Heart left ventricle (tissue), 16 donors: ENCODE measurements at regions not wholly inside any gene's neighbourhood (a gene's known extent, or its start where the extent isn't known, plus 50 kb on each side); places are given as distances from the start of the nearest gene placed in this dataset.

ENCODE experiments used
- ATAC-seq, 4 donors: fragments of 200-7000 bp; cut with Tn5 transposase; one replicate each; pipeline ENCODE4 v1.9.1; 2020 to 2022; ENCODE audit warnings: moderate library complexity in 4 of 4, mild to moderate bottlenecking in 3 of 4, moderate number of reproducible peaks in 1 of 4
- DNase-seq, 5 donors: peaks; one replicate each; pipeline ENCODE4 v3.0.0-alpha.2; 2020
- H3K27ac ChIP-seq, 12 donors: fragments of 200-600 bp; sonication (generic) in 4 of 12; one replicate each; pipeline versions ENCODE4 v1.5.0 to v1.8.0; 2016 to 2022; ENCODE audit warnings: mild to moderate bottlenecking in 2 of 12
- H3K27me3 ChIP-seq, 9 donors: fragments of 200-600 bp; sonication (generic) in 2 of 9; one replicate each; pipeline versions ENCODE4 v1.5.1 to v1.8.0; 2016 to 2022; ENCODE audit warnings: mild to moderate bottlenecking in 3 of 9
- H3K36me3 ChIP-seq, 9 donors: fragments of 200-600 bp; sonication (generic) in 2 of 9; one replicate each; pipeline versions ENCODE4 v1.5.0 to v1.8.0; 2018 to 2022; ENCODE audit warnings: mild to moderate bottlenecking in 2 of 9
- H3K4me1 ChIP-seq, 12 donors: fragments of 200-600 bp; sonication (generic) in 4 of 12; one replicate each; pipeline versions ENCODE4 v1.5.0 to v1.8.0; 2016 to 2022; ENCODE audit warnings: mild to moderate bottlenecking in 3 of 12
- H3K4me3 ChIP-seq, 12 donors: fragments of 200-600 bp; sonication (generic) in 4 of 12; one replicate each; pipeline versions ENCODE4 v1.5.0 to v1.8.0; 2017 to 2022; ENCODE audit warnings: mild to moderate bottlenecking in 9 of 12, moderate library complexity in 4 of 12
- H3K9me3 ChIP-seq, 12 donors: fragments of 200-600 bp; sonication (generic) in 4 of 12; one replicate each; pipeline versions ENCODE4 v1.5.0 to v1.8.0; 2016 to 2022; ENCODE audit warnings: mild to moderate bottlenecking in 1 of 12
- CTCF ChIP-seq, 12 donors: fragments of 200-600 bp; sonication (generic) in 4 of 12; IDR thresholded peaks; one replicate each; pipeline versions ENCODE4 v1.5.0 to v1.8.0; 2018 to 2022; ENCODE audit warnings: antibody characterized with exemption in 12 of 12, mild to moderate bottlenecking in 5 of 12
- POLR2A ChIP-seq, 2 donors: fragments of 450-650 bp; IDR thresholded peaks; one replicate each; pipeline ENCODE4 v1.6.1; 2017; ENCODE audit warnings: antibody characterized with exemption in 2 of 2, mild to moderate bottlenecking in 2 of 2, moderate library complexity in 2 of 2
- WGBS, 4 donors: extraction: QIAGEN DNeasy Blood & Tissue Kit in 2 of 4; methylation state at CpG; one replicate each; pipeline versions ENCODE4 v1.1.5 to v1.1.7; 2013 to 2018; 5-methylcytosine and 5-hydroxymethylcytosine counted together
- intact Hi-C, 10 donors: fragments of 100-400 bp; cut with DNase I; formaldehyde crosslinking; loops; one replicate each; pipeline versions ENCODE4 v1.11.1 to v1.14.2; 2022
- donor health status: ischemic (EF 13 %, LVEDD 7.1; RV severe dilation, severe dysfunction).
- donor health status: healthy with polysubstance abuse.
- donor health status: DM: no; HTN: yes; CAD: no.
- donor health status: DM: no; HTN: no; CAD: no.
- donor health status: ischemic (EF 25% LVEDD 6.9; RV normal size, moderate dysfunction).
- donor health status: ischemic (EF 25% LVEDD 5.7; RV mildly dilated, moderate dysfunction).
- donor health status: healthy.
- donor health status: DM: yes; HTN: yes; CAD: no.
- donor health status: ischemic (EF 35%, LVEDD 5.7; RV mildly dilated, moderate dysfunction).
- donor health status: nonischemic (EF 11% LVEDD 7.7; RV severe dilation, severe dysfunction).
- donor health status: DM: yes; HTN: yes; CAD: no.
- donor health status: PGD.
- donor health status: ischemic (EF 29% LVEDD 5.4; RV normal size, mild dysfunction).
- donor health status: nonischemic (EF 23%, LVEDD 6.1; RV moderate dilation, normal function).

GRCh38 chr16:56066617-56067016, 124.7 kb upstream of the GNAO1 start:
- H3K4me1 ChIP-seq, result no peaks in the 10 kb centered on the region
- H3K27ac ChIP-seq, result no peak overlapping the region
- no peaks in the 10 kb centered on the region for H3K36me3 ChIP-seq
- H3K27me3 ChIP-seq, result no peaks in the 10 kb centered on the region
- intact Hi-C loops, result no loop called here
- no peak overlapping the region for H3K4me3 ChIP-seq
- no peak for ATAC-seq
- no peaks in the 10 kb centered on the region for H3K9me3 ChIP-seq
- TF ChIP-seq POLR2A (IDR thresholded peaks at IDR 0.05) (no peak), CTCF (IDR thresholded peaks at IDR 0.05) (no peak)
- DNase-seq, result no peak

GRCh38 chr16:56063111-56063510, 128.2 kb upstream of the GNAO1 start:
- no peaks in the 10 kb centered on the region for H3K9me3 ChIP-seq
- H3K4me1 ChIP-seq, result no peaks in the 10 kb centered on the region
- no peak overlapping the region for H3K4me3 ChIP-seq
- TF ChIP-seq POLR2A (IDR thresholded peaks at IDR 0.05) (no peak), CTCF (IDR thresholded peaks at IDR 0.05) (no peak)
- DNase-seq, result no peak
- H3K36me3 ChIP-seq, result no peaks in the 10 kb centered on the region
- intact Hi-C loops, result no loop called here
- no peak for ATAC-seq
- H3K27me3 ChIP-seq, result no peaks in the 10 kb centered on the region
- no peak overlapping the region for H3K27ac ChIP-seq

GRCh38 chr16:56057151-56057550, 134.1 kb upstream of the GNAO1 start:
- no peak for DNase-seq
- ATAC-seq, result no peak
- no peaks in the 10 kb centered on the region for H3K27me3 ChIP-seq
- no peak overlapping the region for H3K4me3 ChIP-seq
- no peaks in the 10 kb centered on the region for H3K9me3 ChIP-seq
- TF ChIP-seq POLR2A (IDR thresholded peaks at IDR 0.05), result no peak
- TF ChIP-seq CTCF (IDR thresholded peaks at IDR 0.05), result no peak
- WGBS, 4 donors, result 76 to 93% (median 86%) methylated on average over 1 of the region's 1 CpG
- H3K36me3 ChIP-seq, result no peaks in the 10 kb centered on the region
- no peaks in the 10 kb centered on the region for H3K4me1 ChIP-seq
- intact Hi-C loops, result no loop called here
- no peak overlapping the region for H3K27ac ChIP-seq

GRCh38 chr16:56050916-56051315, 140.4 kb upstream of the GNAO1 start:
- TF ChIP-seq CTCF (IDR thresholded peaks at IDR 0.05) (no peak), POLR2A (IDR thresholded peaks at IDR 0.05) (no peak)
- no peaks in the 10 kb centered on the region for H3K9me3 ChIP-seq
- ATAC-seq, result no peak
- WGBS, 4 donors, result 95 to 97% (median 95%) methylated on average over 4 of the region's 4 CpGs
- H3K27me3 ChIP-seq, result no peaks in the 10 kb centered on the region
- peaks cover 0 to 19% (median 3%) of the 10 kb centered on the region in 12 donors for H3K4me1 ChIP-seq
- H3K36me3 ChIP-seq, result no peaks in the 10 kb centered on the region
- no peak overlapping the region for H3K27ac ChIP-seq
- DNase-seq, result no peak
- intact Hi-C loops, result no loop called here
- H3K4me3 ChIP-seq, result no peak overlapping the region
